ENCODE measurements at regions not wholly inside any gene's neighbourhood (a gene's known extent, or its start where the extent isn't known, plus 50 kb on each side); places are given as distances from the start of the nearest gene placed in this dataset.

- Histone ChIP-seq H3K4me1 (ENCODE audit: control insufficient read depth in 1 of 2, insufficient read depth in 2 of 2, low read length in 2 of 2) (no peaks in the 10 kb centered on the region), H3K4me2 (ENCODE audit: low read length) (no peak overlapping the region), H3K9ac (ENCODE audit: low read length) (no peak overlapping the region), H2BK12ac (ENCODE audit: low read length) (no peak overlapping the region), H2BK5ac (ENCODE audit: low read depth, low read length, poor library complexity) (no peak overlapping the region), H3K14ac (ENCODE audit: low read length) (no peak overlapping the region), H3K27me3 (ENCODE audit: insufficient read depth, low read length) (no peaks in the 10 kb centered on the region), H3K4ac (ENCODE audit: low read depth, low read length) (no peak overlapping the region), H3K23ac (ENCODE audit: low read length) (no peak overlapping the region), H3K36me3 (ENCODE audit: control insufficient read depth in 1 of 2, insufficient read depth in 2 of 2, low read length in 2 of 2) (no peaks in the 10 kb centered on the region), H3K79me2 (ENCODE audit: control insufficient read depth, insufficient read depth, low read length, poor library complexity) (no peaks in the 10 kb centered on the region), H2AFZ (ENCODE audit: insufficient read depth, low read length, poor library complexity) (no peak overlapping the region), H2BK120ac (ENCODE audit: insufficient read depth, low read length, poor library complexity) (no peak overlapping the region), H3K4me3 (ENCODE audit: low read depth, low read length) (no peak overlapping the region), H3K79me1 (ENCODE audit: low read length) (no peaks in the 10 kb centered on the region), H4K8ac (ENCODE audit: low read depth, low read length) (no peak overlapping the region), H3K27ac (ENCODE audit: low read depth, low read length) (no peak overlapping the region), H3K9me3 (ENCODE audit: insufficient read depth, low read depth, low read length) (no peaks in the 10 kb centered on the region), H3K18ac (ENCODE audit: low read length) (no peak overlapping the region), H4K12ac (ENCODE audit: low read depth, low read length) (no peak overlapping the region), H4K91ac (ENCODE audit: low read depth, low read length) (no peak overlapping the region), H2AK5ac (ENCODE audit: low read length) (no peak overlapping the region)
- no CpG with 5 or more reads among the region's 3 CpGs for WGBS (ENCODE audit: extremely low coverage, insufficient coverage, insufficient read length)
- no peak for DNase-seq
Measured at GRCh38 chr4:14176613-14177012, 549.1 kb upstream of the BOD1L1 start.

GRCh38 chr4:14177987-14178386 lies 550.5 kb upstream of the BOD1L1 start:
- no peak overlapping the region for H4K91ac ChIP-seq (ENCODE audit: low read depth, low read length)
- H3K27ac ChIP-seq (ENCODE audit: low read depth, low read length), result no peak overlapping the region
- H2BK12ac ChIP-seq (ENCODE audit: low read length), result no peak overlapping the region
- H3K9me3 ChIP-seq (ENCODE audit: insufficient read depth, low read depth, low read length), result no peaks in the 10 kb centered on the region
- no peaks in the 10 kb centered on the region for H3K79me2 ChIP-seq (ENCODE audit: control insufficient read depth, insufficient read depth, low read length, poor library complexity)
- no peaks in the 10 kb centered on the region for H3K4me1 ChIP-seq (ENCODE audit: control insufficient read depth in 1 of 2, insufficient read depth in 2 of 2, low read length in 2 of 2)
- no peaks in the 10 kb centered on the region for H3K79me1 ChIP-seq (ENCODE audit: low read length)
- no peak overlapping the region for H4K12ac ChIP-seq (ENCODE audit: low read depth, low read length)
- no peak overlapping the region for H3K14ac ChIP-seq (ENCODE audit: low read length)
- no CpG with 5 or more reads among the region's 3 CpGs for WGBS (ENCODE audit: extremely low coverage, insufficient coverage, insufficient read length)
- H3K27me3 ChIP-seq (ENCODE audit: insufficient read depth, low read length), result no peaks in the 10 kb centered on the region
- no peak overlapping the region for H3K4ac ChIP-seq (ENCODE audit: low read depth, low read length)
- H3K4me2 ChIP-seq (ENCODE audit: low read length), result no peak overlapping the region
- H2BK5ac ChIP-seq (ENCODE audit: low read depth, low read length, poor library complexity), result no peak overlapping the region
- no peak overlapping the region for H3K4me3 ChIP-seq (ENCODE audit: low read depth, low read length)
- no peak overlapping the region for H3K9ac ChIP-seq (ENCODE audit: low read length)
- H3K23ac ChIP-seq (ENCODE audit: low read length), result no peak overlapping the region
- no peak for DNase-seq
- no peaks in the 10 kb centered on the region for H3K36me3 ChIP-seq (ENCODE audit: control insufficient read depth in 1 of 2, insufficient read depth in 2 of 2, low read length in 2 of 2)
- no peak overlapping the region for H2BK120ac ChIP-seq (ENCODE audit: insufficient read depth, low read length, poor library complexity)
- no peak overlapping the region for H2AFZ ChIP-seq (ENCODE audit: insufficient read depth, low read length, poor library complexity)
- no peak overlapping the region for H2AK5ac ChIP-seq (ENCODE audit: low read length)
- H3K18ac ChIP-seq (ENCODE audit: low read length), result no peak overlapping the region
- no peak overlapping the region for H4K8ac ChIP-seq (ENCODE audit: low read depth, low read length)

GRCh38 chr4:14178421-14178820 lies 550.9 kb upstream of the BOD1L1 start:
- Histone ChIP-seq H3K9me3 (ENCODE audit: insufficient read depth, low read depth, low read length) (no peaks in the 10 kb centered on the region), H2AK5ac (ENCODE audit: low read length) (no peak overlapping the region), H3K4me1 (ENCODE audit: control insufficient read depth in 1 of 2, insufficient read depth in 2 of 2, low read length in 2 of 2) (no peaks in the 10 kb centered on the region), H4K91ac (ENCODE audit: low read depth, low read length) (no peak overlapping the region), H3K79me2 (ENCODE audit: control insufficient read depth, insufficient read depth, low read length, poor library complexity) (no peaks in the 10 kb centered on the region), H3K18ac (ENCODE audit: low read length) (no peak overlapping the region), H3K4me3 (ENCODE audit: low read depth, low read length) (no peak overlapping the region), H3K9ac (ENCODE audit: low read length) (no peak overlapping the region), H3K27me3 (ENCODE audit: insufficient read depth, low read length) (no peaks in the 10 kb centered on the region), H3K4ac (ENCODE audit: low read depth, low read length) (no peak overlapping the region), H3K4me2 (ENCODE audit: low read length) (no peak overlapping the region), H2BK120ac (ENCODE audit: insufficient read depth, low read length, poor library complexity) (no peak overlapping the region), H2AFZ (ENCODE audit: insufficient read depth, low read length, poor library complexity) (no peak overlapping the region), H3K79me1 (ENCODE audit: low read length) (no peaks in the 10 kb centered on the region), H2BK12ac (ENCODE audit: low read length) (no peak overlapping the region), H2BK5ac (ENCODE audit: low read depth, low read length, poor library complexity) (no peak overlapping the region), H3K27ac (ENCODE audit: low read depth, low read length) (no peak overlapping the region), H4K8ac (ENCODE audit: low read depth, low read length) (no peak overlapping the region), H3K14ac (ENCODE audit: low read length) (no peak overlapping the region), H3K36me3 (ENCODE audit: control insufficient read depth in 1 of 2, insufficient read depth in 2 of 2, low read length in 2 of 2) (no peaks in the 10 kb centered on the region), H3K23ac (ENCODE audit: low read length) (no peak overlapping the region), H4K12ac (ENCODE audit: low read depth, low read length) (no peak overlapping the region)
- no CpG with 5 or more reads among the region's 1 CpG for WGBS (ENCODE audit: extremely low coverage, insufficient coverage, insufficient read length)
- DNase-seq, result no peak

GRCh38 chr4:14180166-14180565 lies 552.6 kb upstream of the BOD1L1 start:
- Histone ChIP-seq H3K9ac (ENCODE audit: low read length) (no peak overlapping the region), H3K27me3 (ENCODE audit: insufficient read depth, low read length) (no peaks in the 10 kb centered on the region), H3K79me1 (ENCODE audit: low read length) (no peaks in the 10 kb centered on the region), H4K12ac (ENCODE audit: low read depth, low read length) (no peak overlapping the region), H4K91ac (ENCODE audit: low read depth, low read length) (no peak overlapping the region), H4K8ac (ENCODE audit: low read depth, low read length) (no peak overlapping the region), H3K23ac (ENCODE audit: low read length) (no peak overlapping the region), H3K18ac (ENCODE audit: low read length) (no peak overlapping the region), H2AK5ac (ENCODE audit: low read length) (no peak overlapping the region), H3K36me3 (ENCODE audit: control insufficient read depth in 1 of 2, insufficient read depth in 2 of 2, low read length in 2 of 2) (no peaks in the 10 kb centered on the region), H3K4me2 (ENCODE audit: low read length) (no peak overlapping the region), H2BK5ac (ENCODE audit: low read depth, low read length, poor library complexity) (no peak overlapping the region), H3K27ac (ENCODE audit: low read depth, low read length) (no peak overlapping the region), H3K14ac (ENCODE audit: low read length) (no peak overlapping the region), H2AFZ (ENCODE audit: insufficient read depth, low read length, poor library complexity) (no peak overlapping the region), H2BK120ac (ENCODE audit: insufficient read depth, low read length, poor library complexity) (no peak overlapping the region), H2BK12ac (ENCODE audit: low read length) (no peak overlapping the region), H3K9me3 (ENCODE audit: insufficient read depth, low read depth, low read length) (no peaks in the 10 kb centered on the region), H3K4ac (ENCODE audit: low read depth, low read length) (no peak overlapping the region), H3K4me3 (ENCODE audit: low read depth, low read length) (no peak overlapping the region), H3K79me2 (ENCODE audit: control insufficient read depth, insufficient read depth, low read length, poor library complexity) (no peaks in the 10 kb centered on the region), H3K4me1 (ENCODE audit: control insufficient read depth in 1 of 2, insufficient read depth in 2 of 2, low read length in 2 of 2) (no peaks in the 10 kb centered on the region)
- no CpG with 5 or more reads among the region's 2 CpGs for WGBS (ENCODE audit: extremely low coverage, insufficient coverage, insufficient read length)
- DNase-seq, result no peak

Data from trophoblast cell (in vitro differentiated cells and primary cell).